ENCODE measurements at regions not wholly inside any gene's neighbourhood (a gene's known extent, or its start where the extent isn't known, plus 50 kb on each side); places are given as distances from the start of the nearest gene placed in this dataset.

GRCh38 chr17:74042744-74043486, 160.6 kb upstream of the RPL38 start:
- in situ Hi-C loops (cut with HindIII; ENCODE audit: low sequenced_read_pairs): no loop called here
- peak; percentile 95 for DNase-seq (ENCODE audit: low spot score)

GRCh38 chr17:74043976-74044375, 159.5 kb upstream of the RPL38 start:
- no peak for DNase-seq (ENCODE audit: low spot score)
- in situ Hi-C loops (cut with HindIII; ENCODE audit: low sequenced_read_pairs): no loop called here

GRCh38 chr17:74045608-74046280, 157.7 kb upstream of the RPL38 start:
- no peak for DNase-seq (ENCODE audit: low spot score)
- in situ Hi-C loops (cut with HindIII; ENCODE audit: low sequenced_read_pairs): no loop called here

GRCh38 chr17:74049167-74049966, 154.1 kb upstream of the RPL38 start:
- in situ Hi-C loops (cut with HindIII; ENCODE audit: low sequenced_read_pairs): no loop called here
- DNase-seq (ENCODE audit: low spot score): no peak

GRCh38 chr17:74049967-74050458, 153.5 kb upstream of the RPL38 start:
- in situ Hi-C loops (cut with HindIII; ENCODE audit: low sequenced_read_pairs): no loop called here
- DNase-seq (ENCODE audit: low spot score): no peak

GRCh38 chr17:74051348-74051747, 152.1 kb upstream of the RPL38 start:
- no peak for DNase-seq (ENCODE audit: low spot score)
- in situ Hi-C loops (cut with HindIII; ENCODE audit: low sequenced_read_pairs): no loop called here

- DNase-seq (ENCODE audit: low spot score): no peak
- in situ Hi-C loops (cut with HindIII; ENCODE audit: low sequenced_read_pairs): no loop called here
Observed at GRCh38 chr17:74052993-74053711, 150.3 kb upstream of the RPL38 start.

GRCh38 chr17:74053712-74054078, 149.8 kb upstream of the RPL38 start:
- no peak for DNase-seq (ENCODE audit: low spot score)
- in situ Hi-C loops (cut with HindIII; ENCODE audit: low sequenced_read_pairs): no loop called here

- no peak for DNase-seq (ENCODE audit: low spot score)
- in situ Hi-C loops (cut with HindIII; ENCODE audit: low sequenced_read_pairs): no loop called here
Observed at GRCh38 chr17:74054249-74054648, 149.2 kb upstream of the RPL38 start.

- peak; percentile 53 for DNase-seq (ENCODE audit: low spot score)
- in situ Hi-C loops (cut with HindIII; ENCODE audit: low sequenced_read_pairs): no loop called here
Observed at GRCh38 chr17:74055508-74056160, 147.8 kb upstream of the RPL38 start.

- in situ Hi-C loops (cut with HindIII; ENCODE audit: low sequenced_read_pairs): no loop called here
- DNase-seq (ENCODE audit: low spot score): no peak
Observed at GRCh38 chr17:74059479-74060240, 143.8 kb upstream of the RPL38 start.

GRCh38 chr17:74061758-74062157, 141.7 kb upstream of the RPL38 start:
- DNase-seq (ENCODE audit: low spot score): no peak
- in situ Hi-C loops (cut with HindIII; ENCODE audit: low sequenced_read_pairs): no loop called here

- no peak for DNase-seq (ENCODE audit: low spot score)
- in situ Hi-C loops (cut with HindIII; ENCODE audit: low sequenced_read_pairs): no loop called here
Observed at GRCh38 chr17:74062234-74062633, 141.2 kb upstream of the RPL38 start.

GRCh38 chr17:74063439-74063838, 140.0 kb upstream of the RPL38 start:
- in situ Hi-C loops (cut with HindIII; ENCODE audit: low sequenced_read_pairs): no loop called here
- DNase-seq (ENCODE audit: low spot score): no peak

- in situ Hi-C loops (cut with HindIII; ENCODE audit: low sequenced_read_pairs): no loop called here
- DNase-seq (ENCODE audit: low spot score): no peak
Observed at GRCh38 chr17:74070374-74070773, 133.1 kb upstream of the RPL38 start.

- no peak for DNase-seq (ENCODE audit: low spot score)
- in situ Hi-C loops (cut with HindIII; ENCODE audit: low sequenced_read_pairs): no loop called here
Observed at GRCh38 chr17:74070998-74071679, 132.3 kb upstream of the RPL38 start.

- in situ Hi-C loops (cut with HindIII; ENCODE audit: low sequenced_read_pairs): no loop called here
- DNase-seq (ENCODE audit: low spot score): no peak
Observed at GRCh38 chr17:74072340-74072739, 131.1 kb upstream of the RPL38 start.

- DNase-seq (ENCODE audit: low spot score): no peak
- in situ Hi-C loops (cut with HindIII; ENCODE audit: low sequenced_read_pairs): no loop called here
Observed at GRCh38 chr17:74076446-74076845, 127.0 kb upstream of the RPL38 start.
